GM04504 (cell line): ENCODE measurements at regions not wholly inside any gene's neighbourhood (a gene's known extent, or its start where the extent isn't known, plus 50 kb on each side); places are given as distances from the start of the nearest gene placed in this dataset.

Source experiments
- DNase-seq: peaks from one replicate; pipeline ENCODE4 v3.0.0-alpha.2; 2012; ENCODE audit warnings: low read depth

- DNase-seq: no peak
Observed at GRCh38 chr2:215619022-215619958, 183.4 kb upstream of the FN1 start.

DNA sequence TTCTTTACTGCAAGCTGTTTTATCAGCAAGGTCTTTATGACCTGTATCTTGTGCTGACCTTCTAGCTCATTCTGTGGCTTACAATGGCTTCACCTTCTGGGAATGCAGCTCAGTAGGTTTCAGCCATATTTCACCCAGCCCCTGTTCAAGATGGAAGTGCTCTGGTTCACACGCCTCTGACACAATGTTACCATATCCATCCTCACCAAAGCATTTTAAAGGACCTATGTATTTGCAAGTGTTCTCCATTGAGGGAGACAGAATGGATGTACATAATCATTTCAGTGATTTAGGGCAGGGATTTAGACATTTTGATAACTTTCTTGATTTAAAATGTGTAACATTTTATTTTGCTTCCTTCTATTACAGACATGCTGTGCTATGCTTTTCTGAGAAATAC is 182.3 kb upstream of the FN1 start:
- no peak for DNase-seq

DNA sequence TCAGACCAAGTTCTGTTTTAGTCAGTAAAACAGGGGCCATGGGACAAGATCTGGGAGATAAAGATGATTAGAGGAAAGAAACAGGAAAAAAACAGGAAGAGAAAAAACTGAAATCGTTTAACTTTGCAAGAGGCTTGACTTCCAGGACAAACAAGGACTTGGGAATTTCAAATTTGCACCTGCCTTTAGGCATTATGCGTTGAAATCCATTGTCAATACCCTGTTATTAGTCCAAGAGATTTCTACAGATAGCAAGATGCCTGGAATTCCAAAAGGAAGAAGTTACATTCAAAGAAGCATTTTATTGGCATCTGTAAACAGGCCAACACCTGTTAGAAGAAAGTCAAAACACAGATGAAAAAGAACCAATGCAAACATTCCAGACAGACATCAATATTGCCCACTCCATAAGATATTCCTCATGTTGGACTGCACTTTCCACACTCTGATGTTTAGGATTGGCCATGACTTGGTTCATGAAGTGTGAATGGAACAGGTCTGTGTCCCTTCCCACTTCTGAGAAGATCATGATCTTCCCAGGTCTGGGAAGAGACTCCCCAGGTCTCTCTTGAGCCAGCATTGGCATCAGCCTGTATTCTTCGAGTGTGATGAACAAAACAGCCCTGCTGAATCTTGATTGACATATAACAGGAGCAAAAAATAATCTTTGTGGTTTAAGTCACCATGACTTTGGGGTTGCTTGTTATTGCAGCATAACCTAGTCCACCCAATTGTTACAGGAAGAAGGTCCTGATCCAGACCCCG is 181.4 kb upstream of the FN1 start:
- DNase-seq: no peak

DNA sequence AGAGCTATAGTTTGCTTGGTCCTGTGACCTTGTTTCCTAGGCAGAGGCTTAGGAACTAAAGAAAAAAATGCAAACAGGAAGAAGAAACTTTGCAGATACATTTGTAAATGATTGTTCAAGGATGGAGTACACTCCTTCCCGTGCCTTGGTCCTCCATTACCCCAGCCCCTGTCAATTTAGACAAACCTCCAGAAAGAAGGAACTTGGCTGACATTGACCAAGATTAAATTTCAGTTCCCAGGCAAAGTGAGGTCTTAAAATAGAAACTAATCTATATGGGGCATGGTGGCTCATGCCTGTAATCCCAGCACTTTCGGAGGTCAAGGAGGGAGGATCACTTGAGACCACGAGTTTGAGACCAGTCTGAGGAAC is 179.9 kb upstream of the FN1 start:
- no peak for DNase-seq

DNA sequence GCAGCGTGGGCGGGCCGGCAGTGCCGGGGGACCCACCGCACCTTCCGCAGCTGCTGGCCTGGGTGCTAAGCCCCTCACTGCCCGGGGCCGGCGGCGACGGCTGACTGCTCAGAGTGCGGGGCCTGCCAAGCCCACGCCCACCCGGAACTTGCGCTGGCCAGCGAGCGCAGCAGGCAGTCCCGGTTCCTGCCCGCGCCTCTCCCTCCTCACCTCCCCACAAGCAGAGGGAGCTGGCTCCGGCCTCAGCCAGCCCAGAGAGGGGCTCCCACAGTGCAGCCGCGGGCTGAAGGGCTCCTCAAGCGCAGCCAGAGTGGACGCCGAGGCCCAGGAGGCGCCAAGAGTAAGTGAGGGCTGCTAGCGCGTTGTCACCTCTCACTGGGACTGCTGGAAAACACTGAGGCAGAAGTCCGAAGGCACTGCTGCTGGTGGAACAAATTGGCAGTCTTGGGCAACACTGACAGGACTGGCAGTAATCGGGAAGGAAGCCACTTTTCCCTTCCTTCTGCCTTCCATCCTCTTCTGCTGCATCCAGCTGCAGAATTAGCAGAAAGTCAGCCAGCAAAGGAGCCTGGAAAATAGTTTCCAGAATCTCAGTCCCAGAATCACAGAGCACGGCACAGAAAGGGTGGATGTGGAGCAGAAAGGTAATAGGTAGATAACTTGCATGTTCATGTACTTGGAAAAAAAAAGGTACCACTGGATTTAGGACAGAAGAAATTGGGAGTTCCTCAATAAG is 179.4 kb upstream of the FN1 start:
- DNase-seq: no peak

DNA sequence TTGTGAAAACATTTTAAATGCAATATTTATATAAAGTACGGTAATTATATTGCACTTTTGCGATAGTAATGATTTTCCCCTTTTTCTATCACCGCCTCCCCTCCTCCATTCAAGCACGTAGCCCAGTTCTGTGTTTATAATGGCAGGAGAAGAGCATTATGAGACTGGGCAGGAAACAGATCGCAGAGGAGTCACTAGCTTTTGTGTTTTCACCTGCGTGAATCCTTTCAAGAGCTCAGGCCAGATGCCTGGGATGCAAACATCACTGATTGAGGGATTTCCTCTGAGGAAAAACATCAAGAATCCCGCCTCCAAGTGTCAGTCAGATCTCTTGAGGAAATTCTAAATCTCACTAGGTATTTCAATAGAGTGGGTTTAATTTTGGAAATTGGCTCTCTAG is 178.4 kb upstream of the FN1 start:
- DNase-seq: no peak

DNA sequence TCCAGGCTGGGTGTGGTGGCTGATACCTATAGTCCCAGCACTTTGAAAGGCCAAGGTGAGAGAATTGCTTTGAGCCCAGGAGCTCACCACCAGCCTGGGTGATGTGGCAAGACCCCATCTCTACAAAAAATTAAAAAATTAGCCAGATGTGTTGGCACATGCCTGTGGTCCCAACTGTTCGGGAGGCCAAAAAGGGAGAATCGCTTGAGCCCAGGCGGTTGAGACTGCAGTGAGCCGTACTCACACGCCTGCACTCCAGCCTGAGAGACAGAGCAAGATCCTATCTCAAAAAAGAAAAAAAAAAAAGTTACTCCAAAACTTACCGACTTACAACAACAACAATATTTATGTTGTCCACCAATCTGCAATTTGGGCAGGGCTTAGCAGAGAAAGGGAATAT is 178.0 kb upstream of the FN1 start:
- no peak for DNase-seq

DNA sequence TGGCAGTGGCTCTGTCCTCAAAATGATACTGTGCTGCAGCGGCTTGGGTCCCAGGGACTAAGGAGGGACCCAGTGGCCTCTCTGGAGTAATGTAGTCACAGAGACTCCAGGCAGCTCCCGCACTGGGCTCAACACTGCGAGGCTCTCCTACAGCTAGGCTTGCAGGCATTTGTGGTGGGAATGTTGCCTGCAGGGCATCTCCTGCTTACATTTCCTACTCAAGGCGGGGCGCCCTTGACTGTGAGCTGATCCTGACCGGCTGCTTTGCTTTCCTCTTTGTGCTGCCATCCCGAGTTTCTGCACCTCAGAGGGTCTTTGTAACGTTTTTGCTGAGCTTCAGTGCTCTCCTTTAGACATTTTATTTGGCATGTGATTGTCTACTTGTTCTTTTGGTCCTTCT is 177.4 kb upstream of the FN1 start:
- no peak for DNase-seq

GRCh38 chr2:215612786-215613185 is 176.9 kb upstream of the FN1 start:
- DNase-seq: no peak

GRCh38 chr2:215611609-215612386 is 175.9 kb upstream of the FN1 start:
- no peak for DNase-seq

GRCh38 chr2:215609089-215610032 is 173.5 kb upstream of the FN1 start:
- DNase-seq: no peak

DNA sequence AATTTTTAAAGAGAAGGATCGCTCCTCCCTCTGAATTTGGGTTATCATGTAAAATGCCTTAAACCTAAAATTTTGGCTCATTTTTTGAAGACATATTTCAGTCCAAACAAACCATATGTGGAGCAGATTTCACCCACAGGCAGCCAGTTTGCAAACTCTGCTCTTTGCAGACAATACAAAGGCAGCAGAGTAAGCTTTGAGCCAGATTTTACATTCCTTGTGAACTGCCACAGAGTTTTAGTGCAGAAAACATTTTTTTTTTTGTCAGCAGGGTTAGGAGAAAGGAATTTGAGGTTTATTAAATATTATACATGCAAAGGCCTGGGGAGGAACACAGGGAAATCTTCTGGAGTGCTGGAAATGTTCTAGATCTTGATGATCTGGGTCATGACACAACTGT is 171.9 kb upstream of the FN1 start:
- DNase-seq: no peak

- DNase-seq: no peak
Observed at GRCh38 chr2:215606219-215606618, 170.4 kb upstream of the FN1 start.

DNA sequence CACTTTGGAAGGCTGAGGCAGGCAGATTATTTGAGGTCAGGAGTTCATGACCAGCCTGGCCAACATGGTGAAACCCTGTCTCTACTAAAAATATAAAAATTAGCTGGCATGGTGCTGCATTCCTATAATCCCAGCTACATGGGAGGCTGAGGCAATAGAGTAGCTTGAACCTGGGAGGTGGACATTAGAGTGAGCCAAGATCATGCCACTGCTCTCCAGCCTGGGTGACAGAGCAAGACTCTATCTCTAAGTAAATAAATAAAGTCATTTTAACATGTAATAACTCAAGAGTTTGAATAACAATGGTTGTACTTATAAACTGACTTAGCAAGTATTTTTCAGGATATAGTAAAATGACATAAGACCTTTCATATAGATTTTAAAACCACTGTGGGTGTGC is 169.3 kb upstream of the FN1 start:
- no peak for DNase-seq

DNA sequence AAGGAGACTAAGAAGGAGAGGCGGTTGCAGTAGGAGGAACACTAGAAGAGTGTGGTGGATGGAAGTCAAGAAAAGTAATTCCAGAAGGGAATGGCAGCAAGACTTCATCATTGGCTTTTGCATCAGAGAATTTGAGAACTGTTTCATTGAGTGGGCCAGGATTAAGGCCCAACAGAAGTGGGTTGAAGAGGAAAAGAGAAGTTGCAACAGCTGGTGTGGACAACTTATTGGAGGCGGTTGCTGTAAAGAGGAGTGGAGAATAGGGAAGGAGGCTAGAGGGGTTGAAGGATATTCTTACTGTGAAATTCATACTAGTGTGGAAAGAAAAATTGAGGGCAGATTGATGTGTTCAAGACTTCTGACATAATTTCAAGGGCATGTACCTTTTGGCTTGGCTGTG is 168.7 kb upstream of the FN1 start:
- DNase-seq: no peak

GRCh38 chr2:215603440-215603839 is 167.6 kb upstream of the FN1 start:
- DNase-seq: no peak

DNA sequence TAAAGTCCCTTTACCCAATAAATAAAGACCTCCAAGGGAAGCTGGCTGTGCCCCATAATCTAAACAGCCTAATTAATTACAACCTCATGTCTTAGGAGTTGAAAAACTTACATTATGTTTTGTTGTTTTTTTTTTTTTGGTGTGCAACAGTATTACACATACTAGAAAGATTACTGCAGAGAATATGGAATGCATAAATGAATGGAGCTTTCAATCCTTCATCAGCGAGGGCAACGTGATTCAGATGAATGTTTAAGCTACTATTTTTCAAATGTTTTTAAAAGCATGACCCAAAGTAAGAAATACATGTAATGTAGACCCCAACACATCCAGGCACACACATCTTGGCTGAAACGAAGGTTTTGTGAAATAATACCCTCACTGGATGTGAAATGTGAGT is 167.1 kb upstream of the FN1 start:
- DNase-seq: no peak

GRCh38 chr2:215601990-215602721 is 166.3 kb upstream of the FN1 start:
- DNase-seq: peak; percentile 61

DNA sequence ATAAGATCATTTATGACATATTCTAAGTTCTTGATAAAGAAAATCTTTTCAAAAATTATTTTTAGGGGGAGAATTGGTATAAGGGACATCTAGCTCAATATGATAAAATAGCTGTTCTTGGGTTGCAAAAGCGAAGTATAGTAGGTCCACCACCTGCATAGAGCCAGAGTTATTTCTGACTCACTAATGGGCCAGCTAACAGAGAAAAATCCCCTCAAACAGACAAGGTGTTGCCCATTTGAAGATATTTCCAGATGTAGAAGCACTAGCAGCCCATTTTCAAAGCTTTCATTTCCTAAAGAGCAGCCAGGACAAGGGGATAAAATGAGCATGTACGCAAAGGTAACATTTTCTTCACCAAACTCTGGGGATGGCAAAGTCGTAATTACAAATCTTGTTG is 165.7 kb upstream of the FN1 start:
- no peak for DNase-seq

- peak; percentile 50 for DNase-seq
Observed at GRCh38 chr2:215598376-215598975, 162.6 kb upstream of the FN1 start.
